Right lobe of liver (tissue), 6 donors: ENCODE measurements at regions not wholly inside any gene's neighbourhood (a gene's known extent, or its start where the extent isn't known, plus 50 kb on each side); places are given as distances from the start of the nearest gene placed in this dataset.

Source experiments
- ATAC-seq, 4 donors: fragments of 200-7000 bp; cut with Tn5 transposase; one replicate each; pipeline ENCODE4 v1.9.1; 2020; ENCODE audit warnings: mild to moderate bottlenecking in 4 of 4, moderate library complexity in 4 of 4
- DNase-seq, 3 donors: peaks; one replicate each; pipeline ENCODE4 v3.0.0-alpha.2; 2020
- H3K27ac ChIP-seq, 3 donors: fragments of 200-600 bp; one replicate each; pipeline ENCODE4 v1.8.0; 2022
- H3K27me3 ChIP-seq, 2 donors: fragments of 200-600 bp; one replicate each; pipeline ENCODE4 v1.8.0; 2022
- H3K36me3 ChIP-seq, 4 donors: fragments of 200-600 bp; sonication (generic) in 1 of 4; one replicate each; pipeline versions ENCODE4 v1.5.1 to v1.8.0; 2017 to 2022; ENCODE audit warnings: control low read depth in 1 of 4
- H3K4me1 ChIP-seq, 4 donors: fragments of 200-600 bp; sonication (generic) in 1 of 4; one replicate each; pipeline versions ENCODE4 v1.5.1 to v1.8.0; 2017 to 2022; ENCODE audit warnings: control low read depth in 1 of 4
- H3K4me3 ChIP-seq, 3 donors: fragments of 200-600 bp; one replicate each; pipeline ENCODE4 v1.8.0; 2022
- H3K9me3 ChIP-seq, 4 donors: fragments of 200-600 bp; sonication (generic) in 1 of 4; one replicate each; pipeline versions ENCODE4 v1.5.1 to v1.8.0; 2017 to 2022; ENCODE audit warnings: control low read depth in 1 of 4
- POLR2A ChIP-seq: fragments of 450-650 bp; IDR thresholded peaks from one replicate; pipeline ENCODE4 v1.6.1; 2017; ENCODE audit warnings: antibody characterized with exemption, mild to moderate bottlenecking
- WGBS: methylation state at CpG from one replicate; pipeline ENCODE4 v1.1.6; 2018; ENCODE audit warnings: low coverage, low lambda C conversion rate; ENCODE audit not compliant: insufficient coverage; ENCODE audit errors: missing lambda C conversion rate; 5-methylcytosine and 5-hydroxymethylcytosine counted together
- intact Hi-C, 2 donors: fragments of 100-400 bp; cut with DNase I; formaldehyde crosslinking; loops; one replicate each; pipeline versions ENCODE4 v1.11.2 to v1.14.1; 2022
- TF ChIP-seq, protein P1 (sequence below), 4 donors: fragments of 200-600 bp in 3 of 4; fragments of 450-650 bp in 1 of 4; IDR thresholded peaks; one replicate each; pipeline versions ENCODE4 v1.5.1 to v1.8.0; 2016 to 2022; ENCODE audit warnings: antibody characterized with exemption in 4 of 4, mild to moderate bottlenecking in 2 of 4
- donor health status: DM: no; HTN: yes; CAD: no.
- donor health status: DM: no; HTN: no; CAD: no.
- donor health status: DM: no; HTN: no; CAD: no.
- donor health status: DM: no; HTN: yes; CAD: no.
- donor health status: DM: no; HTN: yes; CAD: no.

DNA sequence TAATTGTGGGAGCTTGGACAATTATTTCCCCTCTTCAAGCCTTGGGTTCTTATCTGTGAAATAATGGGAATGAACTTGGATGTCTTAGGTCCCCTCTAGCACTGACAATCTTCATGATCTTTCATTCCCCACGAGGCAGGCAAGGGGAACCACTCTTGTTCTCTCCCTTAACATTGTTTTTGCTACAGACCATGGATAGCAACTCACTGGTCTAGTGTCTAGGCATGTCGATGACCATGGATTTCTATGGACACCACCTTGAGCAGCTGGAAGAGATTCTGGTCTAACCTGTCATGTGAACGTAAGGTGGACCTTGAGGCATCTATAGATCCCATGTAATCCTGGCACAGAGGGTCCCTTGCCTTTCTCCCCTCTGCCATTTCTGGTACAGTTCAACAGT is 104.1 kb upstream of the DHX15 start:
- ATAC-seq: no peak
- Histone ChIP-seq H3K4me1 (no peaks in the 10 kb centered on the region), H3K27me3 (no peaks in the 10 kb centered on the region), H3K9me3 (no peaks in the 10 kb centered on the region), H3K36me3 (no peaks in the 10 kb centered on the region), H3K27ac (no peak overlapping the region), H3K4me3 (no peak overlapping the region)
- DNase-seq: no peak
- no peak for TF ChIP-seq POLR2A
- TF ChIP-seq, protein P1, sequence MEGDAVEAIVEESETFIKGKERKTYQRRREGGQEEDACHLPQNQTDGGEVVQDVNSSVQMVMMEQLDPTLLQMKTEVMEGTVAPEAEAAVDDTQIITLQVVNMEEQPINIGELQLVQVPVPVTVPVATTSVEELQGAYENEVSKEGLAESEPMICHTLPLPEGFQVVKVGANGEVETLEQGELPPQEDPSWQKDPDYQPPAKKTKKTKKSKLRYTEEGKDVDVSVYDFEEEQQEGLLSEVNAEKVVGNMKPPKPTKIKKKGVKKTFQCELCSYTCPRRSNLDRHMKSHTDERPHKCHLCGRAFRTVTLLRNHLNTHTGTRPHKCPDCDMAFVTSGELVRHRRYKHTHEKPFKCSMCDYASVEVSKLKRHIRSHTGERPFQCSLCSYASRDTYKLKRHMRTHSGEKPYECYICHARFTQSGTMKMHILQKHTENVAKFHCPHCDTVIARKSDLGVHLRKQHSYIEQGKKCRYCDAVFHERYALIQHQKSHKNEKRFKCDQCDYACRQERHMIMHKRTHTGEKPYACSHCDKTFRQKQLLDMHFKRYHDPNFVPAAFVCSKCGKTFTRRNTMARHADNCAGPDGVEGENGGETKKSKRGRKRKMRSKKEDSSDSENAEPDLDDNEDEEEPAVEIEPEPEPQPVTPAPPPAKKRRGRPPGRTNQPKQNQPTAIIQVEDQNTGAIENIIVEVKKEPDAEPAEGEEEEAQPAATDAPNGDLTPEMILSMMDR (IDR thresholded peaks at IDR 0.05): no peak
- 57% methylated on average over 3 of the region's 3 CpGs for WGBS
- intact Hi-C loops: loop anchor here in 1 of 2 donors (10.0 kb wide), 1 partner anchor 194 kb away; no protein-coding TSS in a partner anchor

DNA sequence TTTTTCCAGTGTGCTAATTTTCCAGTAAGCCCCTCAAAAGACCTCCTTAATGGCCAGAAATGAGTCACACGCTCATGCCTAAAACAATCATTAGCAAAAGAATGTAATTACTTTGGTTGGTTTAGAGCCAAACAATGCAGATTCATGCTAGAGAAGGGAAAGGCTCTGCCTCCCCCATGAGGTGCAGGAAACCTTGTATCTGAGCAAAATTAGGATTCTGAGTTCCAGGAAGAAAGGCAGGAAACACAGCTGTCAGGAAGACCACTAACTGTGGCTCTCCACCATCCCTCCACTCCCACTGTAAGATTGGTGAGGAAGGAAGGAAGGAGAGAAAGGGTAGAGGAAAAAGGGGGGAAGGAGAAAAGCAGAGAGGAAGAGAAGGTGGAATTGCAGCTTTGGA is 104.9 kb upstream of the DHX15 start:
- Histone ChIP-seq H3K36me3 (no peaks in the 10 kb centered on the region), H3K27me3 (no peaks in the 10 kb centered on the region), H3K4me1 (no peaks in the 10 kb centered on the region), H3K9me3 (no peaks in the 10 kb centered on the region), H3K4me3 (no peak overlapping the region), H3K27ac (no peak overlapping the region)
- no peak for ATAC-seq
- intact Hi-C loops: loop anchor here in 1 of 2 donors (10.0 kb wide), 1 partner anchor 194 kb away; no protein-coding TSS in a partner anchor
- WGBS: 33% methylated on average over 1 of the region's 1 CpG
- no peak for DNase-seq
- TF ChIP-seq, protein P1 (IDR thresholded peaks at IDR 0.05): no peak
- TF ChIP-seq POLR2A: no peak

DNA sequence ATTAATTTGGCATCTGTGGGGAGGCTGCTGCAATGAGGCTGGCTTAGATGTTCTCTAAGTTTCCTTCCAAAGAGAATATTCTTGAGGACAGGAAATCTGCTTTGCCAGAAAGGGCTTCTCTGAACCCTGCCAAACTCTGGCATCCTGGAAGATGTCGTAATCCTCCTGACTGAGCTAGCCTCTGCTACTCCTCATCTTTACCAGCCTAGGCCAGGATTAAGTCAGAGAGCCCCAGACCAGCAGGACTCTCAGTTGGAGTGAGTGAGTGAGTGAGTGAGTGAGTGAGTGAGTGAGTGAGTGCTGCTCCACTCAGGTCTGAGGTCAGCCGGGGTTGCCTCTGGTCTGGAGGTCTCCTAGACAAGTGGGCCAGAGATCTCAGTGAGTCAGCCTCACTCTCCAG is 104.9 kb upstream of the SOD3 start:
- Histone ChIP-seq H3K36me3 (no peaks in the 10 kb centered on the region), H3K27ac (no peak overlapping the region), H3K27me3 (no peaks in the 10 kb centered on the region), H3K4me3 (no peak overlapping the region), H3K9me3 (no peaks in the 10 kb centered on the region), H3K4me1 (no peaks in the 10 kb centered on the region)
- intact Hi-C loops: no loop called here
- 44% methylated on average over 1 of the region's 2 CpGs for WGBS
- ATAC-seq (no peak), DNase-seq (no peak)
- TF ChIP-seq, protein P1 (IDR thresholded peaks at IDR 0.05): no peak
- TF ChIP-seq POLR2A: no peak

DNA sequence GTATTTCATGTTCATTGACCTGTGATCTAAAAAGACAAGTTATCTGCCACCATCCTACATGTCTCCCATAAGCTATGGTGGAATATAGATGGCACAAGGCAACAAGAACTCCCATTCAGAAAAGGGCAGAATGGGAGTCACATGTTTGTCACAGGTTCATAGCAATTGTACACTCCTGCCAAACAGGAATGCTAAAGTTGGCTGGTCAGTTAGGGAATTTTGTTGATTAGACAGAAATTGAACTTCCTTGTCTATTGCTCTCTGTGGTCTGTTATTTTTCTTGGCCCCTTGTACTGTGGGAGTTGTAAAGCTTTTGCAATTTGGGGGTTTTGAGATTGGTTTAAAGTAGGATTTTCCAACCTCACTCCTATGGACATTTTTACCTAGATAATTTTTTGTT is 101.7 kb upstream of the SOD3 start:
- intact Hi-C loops: no loop called here

More for the DNA sequence above, 101.7 kb upstream of the SOD3 start:
- DNase-seq: no peak
- no peaks in the 10 kb centered on the region for H3K36me3 ChIP-seq
- H3K9me3 ChIP-seq: no peaks in the 10 kb centered on the region
- TF ChIP-seq, protein P1 (IDR thresholded peaks at IDR 0.05): no peak
- no peak for TF ChIP-seq POLR2A
- H3K4me1 ChIP-seq: no peaks in the 10 kb centered on the region
- no peak overlapping the region for H3K4me3 ChIP-seq
- no peak overlapping the region for H3K27ac ChIP-seq
- no peak for ATAC-seq
- H3K27me3 ChIP-seq: no peaks in the 10 kb centered on the region
